Endodermal cell (in vitro differentiated cells): ENCODE measurements at regions not wholly inside any gene's neighbourhood (a gene's known extent, or its start where the extent isn't known, plus 50 kb on each side); places are given as distances from the start of the nearest gene placed in this dataset.

Experiments used
- DNase-seq: peaks from one replicate; pipeline ENCODE4 v3.0.0-alpha.2; 2017
- H3K27ac ChIP-seq: 2 replicates; pipeline ENCODE4 v1.5.1; 2013; ENCODE audit warnings: mild to moderate bottlenecking, low read depth, low read length, moderate library complexity
- H3K27me3 ChIP-seq: 2 replicates; pipeline ENCODE4 v1.6.1; 2013; ENCODE audit warnings: mild to moderate bottlenecking, low read length, moderate library complexity; ENCODE audit not compliant: insufficient read depth, control insufficient read depth, poor library complexity, severe bottlenecking
- H3K36me3 ChIP-seq: 2 replicates; pipeline ENCODE4 v1.7.0; 2013; ENCODE audit warnings: mild to moderate bottlenecking, low read length, moderate library complexity; ENCODE audit not compliant: control insufficient read depth, insufficient read depth
- H3K4me1 ChIP-seq: one replicate; pipeline ENCODE4 v1.7.0; 2013; ENCODE audit warnings: low read length; ENCODE audit not compliant: control insufficient read depth, insufficient read depth
- H3K4me3 ChIP-seq: 2 replicates; pipeline ENCODE4 v1.5.1; 2013; ENCODE audit warnings: mild to moderate bottlenecking, low read length, moderate library complexity
- H3K9ac ChIP-seq: 2 replicates; pipeline ENCODE4 v1.6.1; 2013; ENCODE audit warnings: mild to moderate bottlenecking, low read length, moderate library complexity; ENCODE audit not compliant: poor library complexity, severe bottlenecking; ENCODE audit errors: extremely low read depth
- H3K9me3 ChIP-seq: 2 replicates; pipeline ENCODE4 v1.6.1; 2013; ENCODE audit warnings: mild to moderate bottlenecking, low read length, moderate library complexity; ENCODE audit not compliant: control insufficient read depth
- H3K27ac Mint-ChIP-seq: 2 replicates; pipeline ENCODE4 v1.8.0; 2020; ENCODE audit warnings: mixed read lengths
- H3K27me3 Mint-ChIP-seq: 2 replicates; pipeline ENCODE4 v1.8.0; 2021; ENCODE audit warnings: mild to moderate bottlenecking, mixed read lengths; ENCODE audit not compliant: insufficient read depth
- H3K36me3 Mint-ChIP-seq: 2 replicates; pipeline ENCODE4 v1.8.0; 2020; ENCODE audit warnings: low read depth, mixed read lengths
- H3K4me1 Mint-ChIP-seq: 2 replicates; pipeline ENCODE4 v1.8.0; 2020; ENCODE audit warnings: mixed read lengths
- H3K4me3 Mint-ChIP-seq: 2 replicates; pipeline ENCODE4 v1.8.0; 2020; ENCODE audit warnings: mild to moderate bottlenecking, moderate library complexity, mixed read lengths
- H3K9me3 Mint-ChIP-seq: 2 replicates; pipeline ENCODE4 v1.8.0; 2020; ENCODE audit warnings: mild to moderate bottlenecking, mixed read lengths
- WGBS, 2 experiments: methylation state at CpG; one replicate each; pipeline versions ENCODE4 v1.1.5 to v1.1.7; 2013; ENCODE audit warnings: missing lambda C conversion rate in 2 of 2, mixed read lengths in 1 of 2; ENCODE audit not compliant: insufficient coverage in 1 of 2, insufficient read length in 1 of 2; 5-methylcytosine and 5-hydroxymethylcytosine counted together
- TF ChIP-seq, protein P1 (sequence below): fragments of 200-600 bp; sonication (generic); conservative IDR thresholded peaks from 2 replicates; pipeline ENCODE4 v1.5.0; 2021; ENCODE audit warnings: antibody characterized with exemption, mild to moderate bottlenecking

DNA sequence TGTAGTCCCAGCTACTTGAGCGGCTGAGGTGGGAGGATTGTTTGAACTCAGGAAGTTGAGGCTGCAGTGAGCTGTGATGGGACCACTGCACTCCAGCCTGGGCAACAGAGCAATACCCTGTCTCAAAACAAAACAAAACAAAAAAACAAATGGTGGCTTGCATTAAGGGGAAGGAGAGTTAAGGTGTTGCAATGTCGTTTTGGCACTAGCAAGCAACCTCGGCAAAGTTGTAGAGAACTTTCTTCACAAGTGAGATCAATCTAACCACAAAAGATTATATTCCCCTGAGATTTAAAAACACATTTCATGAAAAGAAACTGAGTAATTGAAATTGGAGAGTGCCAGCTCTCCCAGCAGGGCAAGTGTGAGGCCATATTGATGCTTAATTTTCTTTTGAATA is 153.7 kb downstream of the KLF5 start:
- Histone ChIP-seq H3K27ac (no peak overlapping the region), H3K4me1 (no peaks in the 10 kb centered on the region), H3K36me3 (no peaks in the 10 kb centered on the region), H3K4me3 (no peak overlapping the region), H3K9me3 (no peaks in the 10 kb centered on the region), H3K27me3 (no peaks in the 10 kb centered on the region), H3K9ac (no peak overlapping the region)
- no peaks in the 10 kb centered on the region for H3K27me3 Mint-ChIP-seq
- TF ChIP-seq, protein P1, sequence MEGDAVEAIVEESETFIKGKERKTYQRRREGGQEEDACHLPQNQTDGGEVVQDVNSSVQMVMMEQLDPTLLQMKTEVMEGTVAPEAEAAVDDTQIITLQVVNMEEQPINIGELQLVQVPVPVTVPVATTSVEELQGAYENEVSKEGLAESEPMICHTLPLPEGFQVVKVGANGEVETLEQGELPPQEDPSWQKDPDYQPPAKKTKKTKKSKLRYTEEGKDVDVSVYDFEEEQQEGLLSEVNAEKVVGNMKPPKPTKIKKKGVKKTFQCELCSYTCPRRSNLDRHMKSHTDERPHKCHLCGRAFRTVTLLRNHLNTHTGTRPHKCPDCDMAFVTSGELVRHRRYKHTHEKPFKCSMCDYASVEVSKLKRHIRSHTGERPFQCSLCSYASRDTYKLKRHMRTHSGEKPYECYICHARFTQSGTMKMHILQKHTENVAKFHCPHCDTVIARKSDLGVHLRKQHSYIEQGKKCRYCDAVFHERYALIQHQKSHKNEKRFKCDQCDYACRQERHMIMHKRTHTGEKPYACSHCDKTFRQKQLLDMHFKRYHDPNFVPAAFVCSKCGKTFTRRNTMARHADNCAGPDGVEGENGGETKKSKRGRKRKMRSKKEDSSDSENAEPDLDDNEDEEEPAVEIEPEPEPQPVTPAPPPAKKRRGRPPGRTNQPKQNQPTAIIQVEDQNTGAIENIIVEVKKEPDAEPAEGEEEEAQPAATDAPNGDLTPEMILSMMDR = no peak
- no peak for DNase-seq
- no peaks in the 10 kb centered on the region for H3K36me3 Mint-ChIP-seq
- WGBS, 2 experiments = 100% methylated on average over 3 of the region's 3 CpGs; no CpG with 5 or more reads in 1 of the 2 experiments
- H3K9me3 Mint-ChIP-seq = no peaks in the 10 kb centered on the region
- H3K4me3 Mint-ChIP-seq = no peak overlapping the region
- peak overlapping the region; percentile 7 for H3K27ac Mint-ChIP-seq
- peaks cover 13% of the 10 kb centered on the region for H3K4me1 Mint-ChIP-seq

DNA sequence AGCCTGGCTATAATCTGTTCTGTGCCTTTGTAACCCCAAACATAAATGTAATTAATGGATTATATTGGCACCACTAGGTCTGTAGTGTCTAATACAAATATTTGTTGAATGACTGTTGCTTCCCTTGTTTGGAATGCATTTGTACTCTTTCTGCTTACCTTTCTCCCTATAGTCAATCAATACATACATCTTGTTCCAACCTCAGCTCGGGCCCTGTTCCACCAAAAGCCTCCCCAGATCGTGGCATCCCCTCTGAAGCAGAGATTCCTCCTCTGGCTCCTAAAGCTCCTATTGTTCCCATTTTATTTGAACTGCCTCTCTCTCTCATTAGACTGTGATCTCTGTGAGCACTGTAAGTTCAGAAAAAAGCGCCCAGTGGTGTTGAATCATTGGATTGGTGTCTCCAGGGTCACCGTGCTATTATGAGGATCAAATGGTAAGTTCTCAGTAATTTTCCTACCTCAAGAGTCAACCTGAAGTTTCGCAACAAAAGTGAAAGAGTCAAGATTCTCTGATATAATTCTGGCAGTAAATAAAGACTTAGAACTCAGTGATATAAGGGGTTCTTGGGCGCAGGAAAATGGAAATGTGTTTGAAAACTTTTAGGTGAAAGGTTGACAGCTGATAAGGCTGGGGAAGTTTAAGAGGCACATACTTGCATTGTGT is 151.5 kb downstream of the KLF5 start:
- no peaks in the 10 kb centered on the region for H3K27me3 ChIP-seq
- H3K27ac Mint-ChIP-seq = no peak overlapping the region
- H3K36me3 Mint-ChIP-seq = no peaks in the 10 kb centered on the region
- H3K27me3 Mint-ChIP-seq = no peaks in the 10 kb centered on the region
- DNase-seq = no peak
- H3K36me3 ChIP-seq = no peaks in the 10 kb centered on the region
- peaks cover 5% of the 10 kb centered on the region for H3K4me1 Mint-ChIP-seq
- H3K9me3 Mint-ChIP-seq = no peaks in the 10 kb centered on the region
- no peak overlapping the region for H3K9ac ChIP-seq
- 72 to 77% methylated on average over 4 to 6 of the region's 6 CpGs for WGBS, 2 experiments
- no peaks in the 10 kb centered on the region for H3K9me3 ChIP-seq
- H3K4me3 Mint-ChIP-seq = no peak overlapping the region
- no peak overlapping the region for H3K27ac ChIP-seq
- H3K4me1 ChIP-seq = no peaks in the 10 kb centered on the region
- TF ChIP-seq, protein P1 = no peak
- H3K4me3 ChIP-seq = no peak overlapping the region

DNA sequence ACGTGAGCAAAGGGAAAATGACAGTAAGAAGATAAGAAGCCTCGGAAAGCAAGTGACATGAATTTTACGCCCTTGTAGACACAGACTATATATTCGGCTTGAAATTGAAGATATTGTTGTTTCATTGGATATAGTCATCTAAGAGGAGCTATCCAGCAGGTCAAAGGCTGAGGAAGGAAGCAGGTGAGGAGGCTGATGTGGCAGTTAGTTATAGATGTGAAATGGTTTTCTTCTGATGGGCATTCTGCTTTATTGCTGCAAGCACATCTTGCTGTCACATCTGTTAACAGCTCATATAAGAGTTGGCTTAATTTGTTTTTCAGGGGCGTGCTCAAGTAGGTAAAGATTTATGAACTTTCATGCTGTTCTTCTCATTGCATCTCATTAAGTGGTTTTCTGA is 146.1 kb downstream of the KLF5 start:
- H3K4me1 ChIP-seq = no peaks in the 10 kb centered on the region
- no peak overlapping the region for H3K27ac Mint-ChIP-seq
- H3K9me3 Mint-ChIP-seq = no peaks in the 10 kb centered on the region
- H3K4me3 ChIP-seq = no peak overlapping the region
- no peaks in the 10 kb centered on the region for H3K9me3 ChIP-seq
- TF ChIP-seq, protein P1 = no peak
- H3K27ac ChIP-seq = no peak overlapping the region
- H3K9ac ChIP-seq = no peak overlapping the region
- no peaks in the 10 kb centered on the region for H3K36me3 Mint-ChIP-seq
- no peak overlapping the region for H3K4me3 Mint-ChIP-seq
- H3K4me1 Mint-ChIP-seq = peaks cover 2% of the 10 kb centered on the region
- H3K36me3 ChIP-seq = no peaks in the 10 kb centered on the region
- 91 to 99% methylated on average over 4 to 5 of the region's 5 CpGs for WGBS, 2 experiments
- no peaks in the 10 kb centered on the region for H3K27me3 ChIP-seq
- H3K27me3 Mint-ChIP-seq = no peaks in the 10 kb centered on the region
- DNase-seq = no peak
